GDM1 (cell line): ENCODE measurements at regions not wholly inside any gene's neighbourhood (a gene's known extent, or its start where the extent isn't known, plus 50 kb on each side); places are given as distances from the start of the nearest gene placed in this dataset.
"Not testable (repeated sequence)": the region's sequence is repeated elsewhere in the genome, so short reads cannot be mapped to it uniquely, and the experiment has no call there.

Experiments used
- DNase-seq: peaks from one replicate; lab custom pipeline; 2025; lab: John Stamatoyannopoulos, UW

DNA sequence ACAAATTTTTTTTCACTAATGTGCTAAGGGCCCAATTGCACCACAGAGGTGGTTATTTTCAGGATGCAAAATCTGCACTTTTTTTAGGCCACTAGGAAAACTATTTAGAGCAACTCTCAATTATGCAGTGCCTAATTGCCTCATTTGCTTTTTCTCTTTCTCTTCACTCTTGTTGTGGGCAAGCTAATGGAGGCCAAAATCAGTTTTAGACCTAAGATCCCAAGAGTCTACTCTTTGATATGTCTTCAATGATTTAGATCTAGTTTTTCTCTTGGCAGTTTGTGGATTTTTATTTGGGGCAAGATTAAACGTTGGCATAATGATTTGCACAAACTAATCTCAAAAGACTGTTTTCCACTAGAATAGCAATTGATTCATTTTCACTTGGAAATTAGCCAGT, 1996.9 kb downstream of the LRRC4C start:
- no peak for DNase-seq

DNA sequence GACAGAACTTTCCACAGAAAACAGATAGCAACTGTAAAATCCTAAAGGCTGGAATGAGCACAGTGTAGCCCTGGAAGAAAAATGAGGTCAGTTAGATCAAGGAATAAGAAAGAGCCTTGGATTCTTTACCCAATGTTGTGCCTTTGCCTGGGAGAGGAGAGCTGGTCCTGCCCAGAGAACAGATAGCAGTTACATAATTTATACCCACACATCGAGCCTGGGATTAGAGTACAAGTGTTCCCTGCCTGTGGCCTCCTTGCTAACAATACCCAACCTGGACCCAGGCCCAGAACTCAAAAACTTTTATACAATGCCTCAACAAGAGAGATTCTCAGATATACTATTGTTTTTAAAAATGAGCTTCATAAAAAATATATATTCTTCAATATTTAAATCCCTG, 1998.4 kb downstream of the LRRC4C start:
- DNase-seq, result no peak

DNA sequence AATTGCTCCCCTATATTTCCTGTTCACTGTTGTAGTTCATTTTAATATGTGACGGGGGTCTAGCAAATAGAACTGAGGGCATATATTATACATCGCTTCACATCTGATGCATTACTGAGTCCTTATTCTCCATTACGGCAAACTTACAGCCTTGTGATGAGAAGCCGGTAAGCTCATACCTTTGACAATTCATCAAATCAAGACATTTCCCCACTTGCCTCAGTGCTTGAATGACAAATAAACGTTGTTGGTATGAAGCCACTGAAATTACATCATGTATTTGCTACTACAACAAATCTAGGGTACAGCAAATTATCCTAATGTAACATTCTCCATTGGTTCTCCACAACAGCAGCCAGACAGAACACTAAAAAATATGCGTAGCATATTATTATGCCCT, 1999.8 kb downstream of the LRRC4C start:
- no peak for DNase-seq

DNA sequence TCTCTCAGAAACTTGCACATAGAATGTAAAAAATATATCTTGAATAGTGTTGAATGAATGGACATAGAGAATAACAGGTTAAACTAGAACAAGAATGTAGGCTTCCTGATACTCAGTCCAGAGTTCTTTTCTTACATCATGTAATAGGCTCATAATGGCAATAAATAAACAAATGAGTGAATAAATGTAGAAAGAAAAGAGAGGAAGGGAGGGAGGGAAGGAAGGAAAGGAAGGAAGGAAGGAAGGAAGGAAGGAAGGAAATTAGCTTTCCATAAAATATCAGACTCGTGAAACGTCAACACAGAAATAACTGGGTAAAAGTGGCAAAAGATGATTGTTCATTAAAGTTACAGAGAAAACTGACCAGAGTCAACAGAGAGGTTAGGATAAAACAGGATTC, 2001.0 kb downstream of the LRRC4C start:
- DNase-seq, result no peak

DNA sequence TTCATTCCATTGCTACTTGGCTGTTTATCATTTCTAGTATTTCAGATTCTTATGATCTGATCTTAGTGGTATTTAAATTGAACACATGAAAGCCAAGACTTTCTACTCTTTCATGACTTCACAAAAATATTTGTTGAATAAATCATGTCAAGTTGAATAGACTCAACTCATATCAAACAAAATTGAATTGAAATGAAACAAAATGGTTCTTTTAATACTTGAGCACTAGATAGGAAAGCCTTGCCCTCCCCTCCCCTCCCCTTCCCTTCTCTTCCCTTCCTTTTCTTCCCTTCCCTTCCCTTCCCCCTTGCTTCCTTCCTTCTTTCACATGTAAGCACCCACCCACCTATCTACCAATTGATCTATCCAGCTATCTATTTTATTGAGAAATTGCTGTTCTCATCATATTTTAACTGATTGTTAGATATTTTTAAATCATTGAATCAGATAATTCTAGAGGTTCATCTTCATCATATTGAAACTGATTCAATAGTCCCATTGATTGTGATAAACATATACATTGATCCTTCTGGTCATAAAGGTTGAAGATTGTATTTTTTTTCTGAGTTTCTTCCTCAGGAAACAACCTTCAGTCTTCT, 2015.9 kb downstream of the LRRC4C start:
- no peak for DNase-seq

DNA sequence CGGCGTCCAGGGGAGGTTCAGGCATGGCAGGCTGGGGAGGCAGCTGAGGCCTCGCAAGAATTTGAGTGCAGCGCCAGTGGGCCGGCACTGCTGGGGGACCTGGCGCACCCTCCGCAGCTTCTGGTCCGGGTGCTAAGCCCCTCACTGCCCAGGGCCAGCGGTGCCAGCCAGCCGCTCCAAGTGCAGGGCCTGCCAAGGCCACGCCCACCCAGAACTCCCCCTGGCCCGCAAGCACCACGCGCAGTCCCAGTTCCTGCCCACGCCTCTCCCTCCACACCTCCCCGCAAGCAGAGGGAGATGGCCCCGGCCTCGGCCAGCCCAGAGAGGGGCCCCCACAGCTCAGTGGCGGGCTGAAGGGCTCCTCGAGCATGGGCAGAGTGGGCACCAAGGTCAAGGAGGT, 2017.3 kb downstream of the LRRC4C start:
- no peak for DNase-seq

DNA sequence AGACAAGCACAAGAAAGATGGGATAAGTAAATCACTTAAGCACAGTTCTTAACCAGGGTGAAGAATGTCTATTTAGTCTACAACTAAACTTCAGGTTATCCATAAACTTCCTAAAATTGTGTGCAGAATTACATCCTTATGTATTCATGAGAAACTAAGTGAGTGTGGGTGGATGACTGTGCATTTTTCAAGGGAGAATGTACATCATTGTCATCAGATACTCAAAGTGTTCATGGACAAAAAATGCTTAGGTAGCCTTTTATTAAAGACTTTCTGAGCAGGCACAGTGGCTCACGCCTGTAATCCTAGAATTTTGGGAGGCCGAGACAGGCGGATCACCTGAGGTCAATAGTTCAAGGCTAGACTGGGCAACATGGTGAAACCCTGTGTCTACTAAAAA, 2023.8 kb downstream of the LRRC4C start:
- DNase-seq, result no peak

DNA sequence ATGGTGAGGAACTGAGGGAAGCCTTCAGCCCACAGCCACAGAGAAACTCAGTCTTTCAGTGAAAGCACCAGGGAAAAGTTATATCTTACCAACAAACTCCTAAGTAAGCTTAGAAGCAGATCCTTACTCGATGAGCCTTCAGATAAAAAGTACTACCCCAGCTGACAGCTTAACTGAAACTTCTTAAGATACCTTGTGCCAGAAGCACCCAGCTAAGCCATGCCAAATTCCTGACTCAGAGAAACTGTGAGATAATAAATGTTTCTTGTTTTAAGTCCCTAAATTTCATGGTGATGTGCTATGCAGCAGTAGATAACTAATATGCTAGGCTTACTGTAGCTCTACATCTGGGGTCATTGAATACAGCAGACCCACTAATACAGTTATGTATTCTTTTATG, 2025.0 kb downstream of the LRRC4C start:
- DNase-seq, result no peak

DNA sequence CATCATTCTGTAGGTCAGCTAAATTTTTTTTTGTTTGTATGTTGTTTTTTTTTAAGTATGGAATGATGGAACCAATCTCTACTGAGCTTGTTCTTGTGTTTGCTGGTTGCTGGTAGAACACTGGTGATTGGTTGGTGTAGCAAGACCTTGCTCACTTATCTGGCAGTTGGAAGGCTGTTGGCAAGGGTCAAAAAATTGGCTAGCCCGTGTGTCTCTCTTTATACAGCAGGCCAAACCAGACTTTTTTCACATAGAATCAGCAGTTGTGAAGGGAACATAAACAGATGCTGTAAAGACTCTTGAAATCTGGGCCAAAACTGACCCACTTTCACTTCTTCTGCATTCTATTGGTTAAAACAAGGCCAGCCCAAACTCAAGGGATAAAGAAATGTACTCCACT, 2026.5 kb downstream of the LRRC4C start:
- DNase-seq, result no peak

DNA sequence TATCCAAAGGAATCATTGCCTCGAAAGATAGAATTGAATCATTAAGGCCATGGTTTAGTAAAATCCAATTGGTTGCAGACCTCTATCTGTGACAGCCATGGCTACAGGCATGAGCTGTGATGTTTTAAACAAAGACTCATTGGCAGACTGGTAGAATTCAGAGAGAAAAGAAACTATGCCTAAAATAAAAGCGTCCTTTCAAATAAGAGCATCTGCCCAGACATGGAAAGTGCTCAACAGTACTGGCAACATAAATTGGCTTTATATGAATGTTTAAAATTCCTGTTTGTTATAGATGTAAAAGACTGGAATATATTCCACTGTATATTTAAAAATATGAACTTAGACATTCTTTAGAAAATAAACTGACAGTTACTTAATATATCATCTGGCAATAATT, 2034.2 kb downstream of the LRRC4C start:
- DNase-seq, result no peak

DNA sequence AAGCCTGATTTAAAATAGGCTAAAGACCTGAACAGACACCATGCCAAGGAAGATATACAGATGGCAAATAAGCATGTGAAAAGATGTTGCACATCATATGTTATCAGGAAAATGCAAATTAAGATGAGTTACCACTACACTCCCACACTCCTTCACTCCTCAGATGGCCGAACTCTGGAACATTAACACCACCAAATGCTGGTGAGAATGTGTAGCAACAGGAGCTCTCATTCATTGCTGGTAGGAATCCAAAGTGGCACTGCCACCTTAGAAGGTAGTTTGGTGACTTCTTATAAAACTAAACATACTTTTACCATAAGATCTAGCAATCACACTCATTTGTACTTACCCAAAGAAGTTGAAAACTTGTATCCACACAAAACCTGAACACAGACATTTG, 2047.3 kb downstream of the LRRC4C start:
- DNase-seq, result no peak

DNA sequence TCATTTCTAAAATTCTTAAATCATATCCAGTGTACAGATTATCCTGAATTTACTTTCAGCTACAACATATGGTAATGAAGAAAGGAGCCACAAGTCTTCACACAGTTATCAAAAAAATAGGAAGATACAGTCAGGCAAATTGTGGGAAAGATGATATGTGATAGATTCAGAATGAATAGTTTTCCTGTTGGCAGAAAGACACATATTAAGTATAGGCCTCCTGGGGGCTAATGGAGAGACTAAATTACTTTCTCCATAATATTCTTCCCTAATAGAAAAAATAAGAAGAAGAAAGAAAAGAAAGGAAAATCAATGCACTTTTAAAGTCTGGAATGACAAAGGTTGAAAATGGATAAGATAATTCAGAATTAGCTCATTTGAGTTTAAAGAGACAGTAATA, 2073.5 kb downstream of the LRRC4C start:
- DNase-seq, result no peak

DNA sequence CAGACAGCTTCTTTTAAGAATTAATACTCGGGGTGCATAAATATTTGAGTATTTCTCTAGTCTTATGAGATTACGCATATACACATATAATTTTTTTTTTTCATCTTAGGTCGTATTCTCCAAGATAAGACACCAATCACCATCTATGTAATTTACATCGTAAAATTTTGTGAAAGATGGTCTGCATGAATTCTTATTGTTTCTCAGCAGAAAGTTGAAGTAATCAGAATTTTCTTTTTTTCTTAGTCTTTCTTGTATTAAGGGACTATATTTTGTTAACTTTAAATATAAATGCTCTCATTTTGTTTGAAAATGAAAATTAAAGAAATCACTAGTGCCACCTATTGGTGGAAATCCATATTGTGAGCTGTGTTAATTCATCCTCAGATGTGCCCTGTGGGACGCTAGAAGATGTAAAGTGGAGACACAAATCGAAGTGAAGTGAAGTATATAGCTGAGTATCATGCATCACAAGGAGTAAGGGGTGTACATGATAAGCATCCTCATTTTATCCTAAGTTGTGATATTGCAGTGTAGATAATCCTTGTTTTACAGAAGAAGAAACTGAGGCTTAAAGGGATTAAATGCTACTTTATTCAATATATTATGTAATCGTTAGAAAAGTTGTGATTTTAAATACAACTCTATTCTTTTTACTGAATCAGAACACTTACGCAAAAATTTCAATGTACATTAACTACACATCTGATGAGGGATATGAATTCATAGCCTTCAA, 2084.3 kb downstream of the LRRC4C start:
- no peak for DNase-seq

DNA sequence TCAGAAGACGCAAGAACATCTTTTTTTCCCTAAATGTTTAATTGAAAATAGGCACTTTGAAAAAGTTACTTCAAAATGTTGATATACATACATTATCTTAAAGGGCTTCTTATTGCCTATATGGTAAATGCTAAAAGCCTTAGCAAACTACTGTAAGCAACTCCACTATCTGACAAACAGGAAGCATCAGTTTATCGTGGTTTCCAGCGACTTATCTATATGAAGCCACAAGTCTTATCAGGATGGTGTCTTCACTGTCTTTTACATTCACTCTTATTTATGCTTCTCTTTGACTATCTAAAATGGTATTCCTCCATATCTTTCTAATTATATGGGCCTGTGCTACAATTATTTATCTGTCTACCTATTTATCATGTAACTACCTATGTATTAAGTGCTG, 2091.9 kb downstream of the LRRC4C start:
- no peak for DNase-seq

DNA sequence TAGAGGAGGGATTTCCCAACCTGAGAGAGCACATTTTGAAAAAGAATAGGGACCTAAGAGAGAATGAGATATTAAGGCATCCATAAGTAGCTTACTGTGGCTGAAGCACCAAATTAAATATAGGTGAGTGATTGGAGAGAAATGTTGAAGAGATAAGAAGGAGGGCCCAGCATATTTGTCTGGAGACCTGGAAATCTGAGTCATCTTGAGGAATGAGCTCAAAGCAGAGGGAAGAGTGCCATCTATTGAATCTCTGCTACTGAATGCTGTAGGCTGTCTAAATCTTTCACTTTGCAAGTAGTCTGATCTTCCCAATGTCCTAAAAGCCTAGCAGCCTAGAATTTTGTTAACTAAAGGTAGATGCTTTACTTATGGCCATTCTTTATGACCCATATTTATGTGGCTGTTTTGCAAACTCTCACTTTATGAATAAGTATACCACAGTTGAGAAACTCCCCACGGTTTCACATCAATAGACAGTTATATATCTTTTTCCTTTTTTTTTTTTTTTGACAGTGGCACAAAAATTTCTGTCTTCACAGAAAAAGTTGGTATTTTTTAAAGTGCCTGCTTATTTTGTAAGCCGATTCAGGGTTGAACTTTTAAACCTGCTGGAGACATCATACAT, 2093.5 kb downstream of the LRRC4C start:
- DNase-seq, result no peak

DNA sequence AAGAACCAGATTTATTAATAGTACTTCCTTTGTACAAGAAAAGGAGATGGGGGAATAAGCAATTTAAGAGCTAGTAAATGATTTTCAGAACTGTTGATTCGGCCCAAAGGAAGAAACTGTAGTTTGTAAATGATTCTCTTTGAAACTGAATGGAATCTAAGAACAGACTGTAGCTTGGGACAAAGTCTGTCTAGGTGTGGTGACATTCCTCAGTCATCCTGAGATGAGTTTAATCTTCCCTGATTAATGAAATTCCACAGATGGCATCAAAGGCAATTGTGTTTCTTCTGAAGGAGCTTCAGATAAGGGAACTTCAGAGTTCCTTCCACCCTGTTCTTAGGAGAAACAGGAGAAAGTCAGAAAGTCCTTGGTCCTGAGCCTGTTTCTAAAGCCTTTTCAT, 2095.9 kb downstream of the LRRC4C start:
- no peak for DNase-seq

DNA sequence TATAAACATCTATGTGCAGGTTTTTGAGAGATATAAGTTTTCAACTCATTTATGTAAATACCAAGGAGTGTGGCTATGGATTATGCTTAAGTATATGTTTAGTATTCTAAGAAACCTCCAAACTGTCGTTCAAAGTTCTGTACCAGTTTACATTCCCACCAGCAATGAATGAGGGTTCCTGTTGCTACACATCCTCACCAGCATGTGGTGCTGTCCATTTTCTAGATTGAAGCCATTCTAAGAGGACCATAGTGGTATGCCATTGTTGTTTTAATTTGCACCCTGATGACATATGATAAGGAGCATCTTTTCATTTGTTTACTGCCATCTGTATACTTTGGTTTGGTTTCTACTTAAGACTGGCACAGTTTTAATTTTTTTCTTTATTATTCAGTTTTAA, 2097.9 kb downstream of the LRRC4C start:
- DNase-seq, result no peak

DNA sequence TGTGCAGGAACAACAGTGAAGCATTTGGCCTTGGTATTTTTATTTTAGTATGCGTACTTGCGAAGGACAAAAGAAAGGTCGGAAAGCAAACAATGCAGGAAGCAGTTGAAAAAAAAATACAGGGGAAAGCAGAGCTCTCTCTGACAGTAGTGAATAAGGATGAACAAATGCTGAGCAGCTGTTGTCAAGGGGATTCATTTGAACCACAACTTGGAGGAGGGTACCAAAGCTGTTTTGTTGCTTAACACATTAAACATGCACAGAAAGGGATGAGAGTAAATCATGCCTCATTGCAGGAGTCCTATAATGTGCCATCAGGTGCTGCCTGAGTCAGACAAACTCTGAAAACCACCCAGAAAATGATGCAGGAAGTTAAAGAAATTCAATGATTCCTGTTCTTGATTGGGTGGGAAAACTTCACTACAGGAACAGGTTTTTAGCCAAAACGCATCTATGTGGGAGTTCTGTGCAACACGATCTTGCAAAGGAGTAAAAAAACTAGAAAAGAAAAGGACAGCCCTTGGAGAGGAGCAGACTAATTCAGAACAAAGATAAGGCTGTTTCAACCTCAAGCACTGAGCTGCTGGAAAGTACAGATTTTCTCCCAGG, 2113.5 kb downstream of the LRRC4C start:
- no peak for DNase-seq

DNA sequence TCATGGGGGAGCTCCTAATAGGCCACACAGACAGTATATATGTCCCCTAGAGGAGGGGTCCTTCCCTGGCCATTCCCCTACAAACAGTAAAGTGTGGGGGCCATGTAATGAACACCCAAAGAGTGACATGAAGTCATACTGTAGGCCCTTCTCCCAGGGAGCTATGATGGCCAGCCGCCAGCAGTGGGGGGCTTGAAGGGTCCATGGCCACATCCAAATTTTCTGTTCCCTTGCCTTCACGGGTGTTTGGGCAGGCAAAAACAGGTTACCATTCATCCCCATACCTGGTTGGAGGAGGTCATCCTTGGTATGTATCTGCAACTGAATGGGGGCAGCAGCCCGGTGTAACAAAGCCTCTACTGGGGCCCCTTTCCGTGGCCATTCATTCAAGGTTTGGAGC, 2118.0 kb downstream of the LRRC4C start:
- DNase-seq, result no peak

DNA sequence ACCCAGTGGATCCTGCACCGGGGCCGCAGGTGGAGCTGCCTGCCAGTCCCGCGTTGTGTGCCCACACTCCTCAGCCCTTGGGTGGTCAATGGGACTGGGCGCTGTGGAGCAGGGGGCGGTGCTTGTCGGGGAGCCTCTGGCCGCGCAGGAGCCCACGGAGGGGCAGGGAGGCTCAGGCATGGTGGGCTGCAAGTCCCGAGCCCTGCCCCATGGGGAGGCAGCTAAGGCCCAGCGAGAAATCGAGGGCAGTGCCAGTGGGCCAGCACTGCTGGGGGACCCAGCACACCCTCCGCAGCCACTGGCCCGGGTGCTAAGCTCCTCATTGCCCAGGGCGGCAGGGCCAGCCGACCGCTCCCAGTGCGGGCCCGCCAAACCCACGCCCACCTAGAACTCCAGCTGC, 2126.4 kb downstream of the LRRC4C start:
- DNase-seq, result not testable (repeated sequence)

DNA sequence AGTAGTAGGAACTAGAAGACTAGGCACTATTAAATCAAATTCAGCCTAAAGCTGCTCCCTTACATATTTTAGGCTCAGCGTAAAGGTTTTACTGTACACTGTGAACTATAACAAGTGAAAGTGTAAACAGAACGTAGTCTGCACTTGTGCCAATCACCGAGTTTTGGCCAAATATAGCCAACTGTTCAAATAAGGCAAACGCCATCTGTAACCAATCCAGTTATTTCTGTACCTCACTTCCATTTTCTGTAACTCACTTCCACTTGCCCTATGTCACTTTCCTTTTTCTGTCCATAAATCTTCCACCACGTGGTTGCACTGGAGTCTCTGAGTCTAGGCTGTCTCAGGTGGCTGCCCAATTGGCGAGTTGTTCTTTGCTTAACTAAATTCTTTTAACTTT, 2132.2 kb downstream of the LRRC4C start:
- DNase-seq, result no peak

DNA sequence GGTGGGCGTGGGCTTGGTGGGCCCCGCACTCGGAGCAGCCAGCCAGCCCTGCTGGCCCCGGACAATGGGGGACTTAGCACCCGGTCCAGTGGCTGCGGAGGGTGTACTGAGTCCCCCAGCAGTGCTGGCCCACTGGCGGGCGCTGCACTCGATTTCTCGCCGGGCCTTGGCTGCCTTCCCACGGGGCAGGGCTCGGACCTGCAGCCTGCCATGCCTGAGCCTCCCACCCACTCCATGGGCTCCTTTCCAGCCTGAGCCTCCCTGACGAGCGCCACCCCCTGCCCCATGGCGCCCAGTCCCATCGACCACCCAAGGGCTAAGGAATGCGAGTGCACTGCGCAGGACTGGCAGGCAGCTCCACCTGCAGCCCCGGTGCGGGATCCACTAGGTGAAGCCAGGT, 2147.6 kb downstream of the LRRC4C start:
- not testable (repeated sequence) for DNase-seq

DNA sequence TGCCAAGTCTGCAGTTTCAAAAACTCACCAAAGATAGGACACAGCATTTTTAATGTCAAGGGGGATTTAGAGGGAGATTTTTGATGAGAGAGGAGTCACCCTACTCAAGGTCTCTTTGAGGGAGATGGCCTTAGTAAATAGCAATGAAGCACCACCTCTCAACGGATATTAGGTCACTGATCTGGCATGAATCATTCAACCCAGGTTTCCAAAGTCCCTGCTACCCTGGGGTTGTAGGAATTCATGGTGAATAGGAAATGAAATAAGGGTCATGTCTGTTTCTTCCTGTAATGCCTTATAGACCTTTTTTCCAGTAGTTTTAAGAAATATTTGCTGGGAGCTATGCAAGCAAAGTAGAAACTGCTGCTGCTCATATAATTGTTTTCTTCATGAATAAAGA, 2154.9 kb downstream of the LRRC4C start:
- no peak for DNase-seq
